ENCODE measurements at regions not wholly inside any gene's neighbourhood (a gene's known extent, or its start where the extent isn't known, plus 50 kb on each side); places are given as distances from the start of the nearest gene placed in this dataset.

- no peak for FAIRE-seq
- POLR2A ChIA-PET, result no interaction called here
Observed at GRCh38 chr3:5296362-5296761, 108.9 kb downstream of the EDEM1 start.

GRCh38 chr3:5297895-5298294 is 110.4 kb downstream of the EDEM1 start:
- Histone ChIP-seq H4K20me1 (replicated peaks; ENCODE audit: control insufficient read depth, insufficient read depth, low read length) (no peaks in the 10 kb centered on the region), H3K79me2 (ENCODE audit: control insufficient read depth, insufficient read depth, low read length) (no peaks in the 10 kb centered on the region), H3K4me3 (no peak overlapping the region), H3K4me2 (ENCODE audit: insufficient read depth, low read length) (no peak overlapping the region), H3K4me1 (replicated peaks in 1 of 2; ENCODE audit: control insufficient read depth in 2 of 2, insufficient read depth in 2 of 2, low read length in 2 of 2) (no peaks in the 10 kb centered on the region), H3K9me3 (replicated peaks; ENCODE audit: control insufficient read depth, insufficient read depth, low read depth, low read length) (no peaks in the 10 kb centered on the region), H3K36me3 (ENCODE audit: control insufficient read depth, insufficient read depth, low read length) (no peaks in the 10 kb centered on the region), H2AFZ (ENCODE audit: low read depth, low read length) (no peak overlapping the region), H3K27me3 (ENCODE audit: control insufficient read depth in 2 of 2, insufficient read depth in 2 of 2, low read length in 2 of 2) (peaks cover 8 to 20% of the 10 kb centered on the region in 2 experiments), H3K9ac (ENCODE audit: insufficient read depth in 1 of 2, low read depth in 2 of 2, low read length in 2 of 2) (no peak overlapping the region), H3K9me1 (ENCODE audit: control insufficient read depth, insufficient read depth, low read length) (no peaks in the 10 kb centered on the region), H3K27ac (ENCODE audit: extremely low read depth, low read depth, low read length) (no peak overlapping the region)
- in situ Hi-C loops (cut with MboI) (no loop called here), intact Hi-C loops (cut with micrococcal nuclease) (no loop called here)
- FAIRE-seq (no peak), ATAC-seq (no peak), DNase-seq (ENCODE audit: extremely low read depth in 1 of 4, low spot score in 3 of 4) (no peak)
- no TSS peak for BruUV-seq (replicated peaks)
- CTCF ChIA-PET (ENCODE audit: low intra/inter-chr PET ratio), result no interaction called here
- TF ChIP-seq CBX8 (IDR thresholded peaks at IDR 0.05; ENCODE audit: borderline replicate concordance, extremely low read depth, low read depth, low read length, poor library complexity, severe bottlenecking), result no peak
- no peak for TF ChIP-seq CREB1 (IDR thresholded peaks at IDR 0.05)
- TF ChIP-seq CREB1 (CRISPR knock-in tag; IDR thresholded peaks at IDR 0.05), result no peak
- no peak for TF ChIP-seq ESRRB (CRISPR knock-in tag; IDR thresholded peaks at IDR 0.05; ENCODE audit: borderline replicate concordance)
- 0% methylated on average over 1 of the region's 1 CpG for WGBS (ENCODE audit: insufficient coverage, low coverage, missing lambda C conversion rate)
- POLR2A ChIA-PET, result interaction anchor here (1.1 to 1.6 kb wide), 2 partner anchors 14 to 587 kb away, joined by 3 read pairs; no protein-coding TSS in a partner anchor

More at GRCh38 chr3:5296362-5296761, 108.9 kb downstream of the EDEM1 start:
- Histone ChIP-seq H3K4me1 (replicated peaks in 1 of 2; ENCODE audit: control insufficient read depth in 2 of 2, insufficient read depth in 2 of 2, low read length in 2 of 2) (no peaks in the 10 kb centered on the region), H4K20me1 (replicated peaks; ENCODE audit: control insufficient read depth, insufficient read depth, low read length) (no peaks in the 10 kb centered on the region), H3K79me2 (ENCODE audit: control insufficient read depth, insufficient read depth, low read length) (no peaks in the 10 kb centered on the region), H3K9me3 (replicated peaks; ENCODE audit: control insufficient read depth, insufficient read depth, low read depth, low read length) (no peaks in the 10 kb centered on the region), H3K9ac (ENCODE audit: insufficient read depth in 1 of 2, low read depth in 2 of 2, low read length in 2 of 2) (no peak overlapping the region), H3K36me3 (ENCODE audit: control insufficient read depth, insufficient read depth, low read length) (no peaks in the 10 kb centered on the region), H3K9me1 (ENCODE audit: control insufficient read depth, insufficient read depth, low read length) (no peaks in the 10 kb centered on the region), H3K27me3 (ENCODE audit: control insufficient read depth in 2 of 2, insufficient read depth in 2 of 2, low read length in 2 of 2) (peaks cover 6 to 16% of the 10 kb centered on the region in 2 experiments; a peak in 4 of 5 replicates), H2AFZ (ENCODE audit: low read depth, low read length) (no peak overlapping the region), H3K4me2 (ENCODE audit: insufficient read depth, low read length) (no peak overlapping the region), H3K4me3 (no peak overlapping the region), H3K27ac (ENCODE audit: extremely low read depth, low read depth, low read length) (no peak overlapping the region)
- intact Hi-C loops (cut with micrococcal nuclease), result no loop called here
- CTCF ChIA-PET (ENCODE audit: low intra/inter-chr PET ratio), result interaction anchor here (0.8 kb wide), 1 partner anchor 548 kb away, joined by 3 read pairs; no protein-coding TSS in a partner anchor
- no peak for DNase-seq (ENCODE audit: extremely low read depth in 1 of 4, low spot score in 3 of 4)
- TF ChIP-seq ZBTB17 (CRISPR knock-in tag; IDR thresholded peaks at IDR 0.05) (0 out of 2 replicates have a peak, but pooled peaks have one; percentile 67), TEAD4 (IDR thresholded peaks at IDR 0.05; ENCODE audit: low read length) (no peak), TEAD4 (CRISPR knock-in tag; IDR thresholded peaks at IDR 0.05; ENCODE audit: borderline replicate concordance) (no peak), TCF3 (CRISPR knock-in tag; IDR thresholded peaks at IDR 0.05) (no peak)
- BruUV-seq (replicated peaks), result no TSS peak
- in situ Hi-C loops (cut with MboI), result no loop called here
- 0% methylated on average over 2 of the region's 2 CpGs for WGBS (ENCODE audit: insufficient coverage, low coverage, missing lambda C conversion rate)
- no peak for ATAC-seq
